Omental fat pad (tissue), 3 donors: ENCODE measurements at regions not wholly inside any gene's neighbourhood (a gene's known extent, or its start where the extent isn't known, plus 50 kb on each side); places are given as distances from the start of the nearest gene placed in this dataset.

Experiments used
- ATAC-seq: fragments of 150-250 bp; one replicate; pipeline ENCODE4 v1.9.1; 2016; ENCODE audit warnings: mild to moderate bottlenecking, moderate library complexity; ENCODE audit not compliant: low FRiP score
- DNase-seq: peaks from one replicate; pipeline ENCODE4 v3.0.0-alpha.2; 2019; ENCODE audit warnings: low spot score
- CTCF ChIP-seq, 3 donors: fragments of 450-650 bp; IDR thresholded peaks; one replicate each; pipeline ENCODE4 v1.5.1; 2016 to 2017; ENCODE audit warnings: antibody characterized with exemption in 3 of 3, mild to moderate bottlenecking in 3 of 3, moderate library complexity in 2 of 3

GRCh38 chr4:188949596-188949995, 810.4 kb downstream of the TRIML1 start:
- TF ChIP-seq CTCF (IDR thresholded peaks at IDR 0.05), result no peak
- ATAC-seq (no peak), DNase-seq (no peak)

GRCh38 chr4:188955066-188955465, 815.8 kb downstream of the TRIML1 start:
- no peak for ATAC-seq
- TF ChIP-seq CTCF (IDR thresholded peaks at IDR 0.05), result no peak
- DNase-seq, result no peak

GRCh38 chr4:188956566-188956965, 817.3 kb downstream of the TRIML1 start:
- no peak for DNase-seq
- no peak for ATAC-seq
- no peak for TF ChIP-seq CTCF (IDR thresholded peaks at IDR 0.05)

GRCh38 chr4:188958346-188958745, 819.1 kb downstream of the TRIML1 start:
- DNase-seq (no peak), ATAC-seq (no peak)
- no peak for TF ChIP-seq CTCF (IDR thresholded peaks at IDR 0.05)

GRCh38 chr4:188959424-188959823, 820.2 kb downstream of the TRIML1 start:
- ATAC-seq, result no peak
- no peak for TF ChIP-seq CTCF (IDR thresholded peaks at IDR 0.05)

GRCh38 chr4:188960411-188961093, 821.3 kb downstream of the TRIML1 start:
- TF ChIP-seq CTCF (IDR thresholded peaks at IDR 0.05), result no peak
- no peak for ATAC-seq
- DNase-seq, result no peak

More at GRCh38 chr4:188959424-188959823, 820.2 kb downstream of the TRIML1 start:
- DNase-seq, result no peak

- no peak for TF ChIP-seq CTCF (IDR thresholded peaks at IDR 0.05)
- DNase-seq (no peak), ATAC-seq (no peak)
These were observed 831.9 kb downstream of the TRIML1 start for GRCh38 chr4:188971125-188971524.
